H9 (cell line): ENCODE measurements at regions not wholly inside any gene's neighbourhood (a gene's known extent, or its start where the extent isn't known, plus 50 kb on each side); places are given as distances from the start of the nearest gene placed in this dataset.

Experiments used
- DNase-seq: peaks from one replicate; pipeline ENCODE4 v3.0.0-alpha.2; 2017
- H2AFZ ChIP-seq: one replicate; pipeline ENCODE4 v1.6.1; 2013; ENCODE audit warnings: mild to moderate bottlenecking, low read length, control low read depth, moderate library complexity
- H2AK5ac ChIP-seq: 2 replicates; pipeline ENCODE4 v1.6.1; 2013; ENCODE audit warnings: low read length, control low read depth, mixed read lengths; ENCODE audit not compliant: insufficient read length
- H2BK120ac ChIP-seq: one replicate; pipeline ENCODE4 v1.6.1; 2013; ENCODE audit warnings: low read depth, mild to moderate bottlenecking, low read length, control low read depth, inconsistent platforms; ENCODE audit not compliant: poor library complexity, severe bottlenecking
- H2BK12ac ChIP-seq: 2 replicates; pipeline ENCODE4 v1.6.1; 2013; ENCODE audit warnings: low read length, control low read depth, mixed read lengths, low read depth; ENCODE audit not compliant: insufficient read length
- H2BK15ac ChIP-seq: 2 replicates; pipeline ENCODE4 v1.6.1; 2013; ENCODE audit warnings: low read depth, low read length, control low read depth
- H2BK20ac ChIP-seq: one replicate; pipeline ENCODE4 v1.6.1; 2013; ENCODE audit warnings: low read depth, mild to moderate bottlenecking, low read length, control low read depth, inconsistent platforms; ENCODE audit not compliant: poor library complexity, severe bottlenecking
- H2BK5ac ChIP-seq: 2 replicates; pipeline ENCODE4 v1.6.1; 2013; ENCODE audit warnings: low read length, control low read depth, mixed read lengths; ENCODE audit not compliant: insufficient read length
- H3K14ac ChIP-seq: 2 replicates; pipeline ENCODE4 v1.6.1; 2013; ENCODE audit warnings: low read length, control low read depth; ENCODE audit not compliant: insufficient read depth
- H3K18ac ChIP-seq: 2 replicates; pipeline ENCODE4 v1.6.1; 2013; ENCODE audit warnings: low read depth, mild to moderate bottlenecking, mixed read lengths, low read length, control low read depth; ENCODE audit not compliant: insufficient read length
- H3K23ac ChIP-seq: 2 replicates; pipeline ENCODE4 v1.6.1; 2013; ENCODE audit warnings: low read length, control low read depth, mixed read lengths, low read depth; ENCODE audit not compliant: insufficient read length
- H3K23me2 ChIP-seq: 2 replicates; pipeline ENCODE4 v1.6.1; 2013; ENCODE audit warnings: low read depth, mild to moderate bottlenecking, mixed read lengths, low read length, control low read depth; ENCODE audit not compliant: insufficient read length, poor library complexity, severe bottlenecking
- H3K27ac ChIP-seq: 2 replicates; pipeline ENCODE4 v1.5.1; 2013; ENCODE audit warnings: low read length, control low read depth, mixed read lengths, low read depth; ENCODE audit not compliant: insufficient read length
- H3K27me3 ChIP-seq: 2 replicates; pipeline ENCODE4 v1.6.1; 2013; ENCODE audit warnings: low read length, control low read depth, inconsistent platforms; ENCODE audit not compliant: insufficient read depth
- H3K4ac ChIP-seq: 2 replicates; pipeline ENCODE4 v1.6.1; 2013; ENCODE audit warnings: low read depth, mild to moderate bottlenecking, control low read depth, inconsistent platforms, low read length, moderate library complexity
- H3K4me1 ChIP-seq: 2 replicates; pipeline ENCODE4 v1.6.1; 2013; ENCODE audit warnings: low read length, control low read depth, inconsistent platforms; ENCODE audit not compliant: insufficient read depth
- H3K4me2 ChIP-seq: 2 replicates; pipeline ENCODE4 v1.6.1; 2013; ENCODE audit warnings: low read length, control low read depth, mixed read lengths; ENCODE audit not compliant: insufficient read length, insufficient read depth
- H3K56ac ChIP-seq: 2 replicates; pipeline ENCODE4 v1.6.1; 2013; ENCODE audit warnings: low read depth, mild to moderate bottlenecking, mixed read lengths, low read length, control low read depth; ENCODE audit not compliant: insufficient read length
- H3K79me1 ChIP-seq: 2 replicates; pipeline ENCODE4 v1.6.1; 2013; ENCODE audit warnings: low read depth, mild to moderate bottlenecking, moderate library complexity, low read length, control low read depth, inconsistent platforms; ENCODE audit not compliant: insufficient read depth, poor library complexity, severe bottlenecking
- H3K79me2 ChIP-seq: 2 replicates; pipeline ENCODE4 v1.6.1; 2013; ENCODE audit warnings: low read length, control low read depth, inconsistent platforms; ENCODE audit not compliant: insufficient read depth
- H3K9ac ChIP-seq: 2 replicates; pipeline ENCODE4 v1.6.1; 2013; ENCODE audit warnings: low read length, control low read depth, mixed read lengths; ENCODE audit not compliant: insufficient read length; ENCODE audit errors: extremely low read depth
- H3K9me3 ChIP-seq: one replicate; pipeline ENCODE4 v1.6.1; 2013; ENCODE audit warnings: low read depth, low read length, inconsistent platforms; ENCODE audit not compliant: control insufficient read depth
- H3T11ph ChIP-seq: one replicate; pipeline ENCODE4 v1.6.1; 2013; ENCODE audit warnings: mild to moderate bottlenecking, low read length, control low read depth, inconsistent platforms
- H4K20me1 ChIP-seq: one replicate; pipeline ENCODE4 v1.6.1; 2013; ENCODE audit not compliant: control insufficient read depth, insufficient read length, insufficient read depth
- H4K5ac ChIP-seq: 2 replicates; pipeline ENCODE4 v1.6.1; 2013; ENCODE audit warnings: low read depth, mild to moderate bottlenecking, mixed read lengths, low read length, control low read depth; ENCODE audit not compliant: insufficient read length
- H4K8ac ChIP-seq: replicated peaks from 2 replicates; pipeline ENCODE4 v1.6.1; 2013; ENCODE audit warnings: low read length, control low read depth, mixed read lengths, low read depth; ENCODE audit not compliant: insufficient read length
- H4K91ac ChIP-seq: 2 replicates; pipeline ENCODE4 v1.6.1; 2013; ENCODE audit warnings: low read depth, mild to moderate bottlenecking, moderate library complexity, mixed read lengths, low read length, control low read depth; ENCODE audit not compliant: insufficient read length
- H3K27ac Mint-ChIP-seq, 3 experiments: 2 replicates in 2 of 3; 3 replicates in 1 of 3; pipeline ENCODE4 v1.8.0; 2020 to 2021; ENCODE audit warnings: mixed read lengths in 3 of 3, mild to moderate bottlenecking in 1 of 3, moderate library complexity in 1 of 3
- H3K27me3 Mint-ChIP-seq: 2 replicates; pipeline ENCODE4 v1.8.0; 2021; ENCODE audit warnings: low read depth, mild to moderate bottlenecking, moderate library complexity, mixed read lengths
- H3K36me3 Mint-ChIP-seq, 3 experiments: 2 replicates in 2 of 3; 3 replicates in 1 of 3; pipeline ENCODE4 v1.8.0; 2020 to 2021; ENCODE audit warnings: low read depth in 3 of 3, mixed read lengths in 3 of 3; ENCODE audit not compliant: insufficient read depth in 1 of 3
- H3K4me1 Mint-ChIP-seq, 2 experiments: 2 replicates each; pipeline ENCODE4 v1.8.0; 2020; ENCODE audit warnings: mixed read lengths in 2 of 2
- H3K4me3 Mint-ChIP-seq, 2 experiments: 2 replicates in 1 of 2; 3 replicates in 1 of 2; pipeline ENCODE4 v1.8.0; 2020 to 2021; ENCODE audit warnings: mild to moderate bottlenecking in 2 of 2, mixed read lengths in 2 of 2, moderate library complexity in 1 of 2
- H3K9me3 Mint-ChIP-seq, 2 experiments: 2 replicates in 1 of 2; 3 replicates in 1 of 2; pipeline ENCODE4 v1.8.0; 2020; ENCODE audit warnings: mild to moderate bottlenecking in 2 of 2, mixed read lengths in 2 of 2, moderate library complexity in 1 of 2
- CTCF ChIP-seq: fragments of 200-600 bp; sonication (generic); conservative IDR thresholded peaks from 3 replicates; pipeline ENCODE4 v1.8.0; 2021; ENCODE audit warnings: antibody characterized with exemption, mild to moderate bottlenecking
- WGBS: extraction: QIAGEN DNeasy Blood & Tissue Kit; methylation state at CpG from one replicate; pipeline ENCODE4 v1.1.7; 2013; ENCODE audit warnings: missing lambda C conversion rate, low lambda C conversion rate, mixed read lengths; ENCODE audit not compliant: insufficient read length; ENCODE audit errors: extremely low coverage; 5-methylcytosine and 5-hydroxymethylcytosine counted together

- no peak overlapping the region for H2BK15ac ChIP-seq
- no peaks in the 10 kb centered on the region for H3K27me3 Mint-ChIP-seq
- H3K9ac ChIP-seq: no peak overlapping the region
- no CpG with 5 or more reads among the region's 8 CpGs for WGBS
- no peak overlapping the region for H3K4me2 ChIP-seq
- H3K79me1 ChIP-seq: no peaks in the 10 kb centered on the region
- H3K27me3 ChIP-seq: no peaks in the 10 kb centered on the region
- H4K8ac ChIP-seq: no peak overlapping the region
- H3K9me3 ChIP-seq: no peaks in the 10 kb centered on the region
- no peaks in the 10 kb centered on the region for H3K79me2 ChIP-seq
- no peak overlapping the region for H3K27ac ChIP-seq
- no peak overlapping the region for H2AK5ac ChIP-seq
- H2BK120ac ChIP-seq: no peak overlapping the region
- H3K23ac ChIP-seq: no peak overlapping the region
- H3K4me3 Mint-ChIP-seq: no peak overlapping the region
- H3K56ac ChIP-seq: no peak overlapping the region
- TF ChIP-seq CTCF: no peak
- no peaks in the 10 kb centered on the region for H3K23me2 ChIP-seq
- no peak overlapping the region for H2BK20ac ChIP-seq
- no peak overlapping the region for H3T11ph ChIP-seq
- no peak overlapping the region for H3K18ac ChIP-seq
- no peaks in the 10 kb centered on the region for H4K20me1 ChIP-seq
- H3K4ac ChIP-seq: no peak overlapping the region
- no peaks in the 10 kb centered on the region for H3K4me1 ChIP-seq
- H3K9me3 Mint-ChIP-seq: peaks cover 3 to 11% of the 10 kb centered on the region in 2 experiments; a peak in 4 of 5 replicates
- no peak overlapping the region for H2BK12ac ChIP-seq
- H3K4me1 Mint-ChIP-seq: no peaks in the 10 kb centered on the region
- H3K27ac Mint-ChIP-seq: no peak overlapping the region
- H3K36me3 Mint-ChIP-seq: peaks cover 0 to 10% (median 2%) of the 10 kb centered on the region in 3 experiments; a peak in 4 of 7 replicates
- H3K14ac ChIP-seq: no peak overlapping the region
- H4K91ac ChIP-seq: no peak overlapping the region
- H2BK5ac ChIP-seq: no peak overlapping the region
- H2AFZ ChIP-seq: no peak overlapping the region
- DNase-seq: no peak
- H4K5ac ChIP-seq: no peak overlapping the region
These were observed 664.4 kb upstream of the SLC8A1 start for GRCh38 chr2:41116106-41116797.
